OCI-LY1 (cell line): ENCODE measurements at regions not wholly inside any gene's neighbourhood (a gene's known extent, or its start where the extent isn't known, plus 50 kb on each side); places are given as distances from the start of the nearest gene placed in this dataset.

Experiments used
- H2AFZ ChIP-seq: fragments of 200-600 bp; sonication (generic), shearing (Covaris generic); 2 replicates; pipeline ENCODE4 v1.6.0; 2014; ENCODE audit warnings: antibody characterized with exemption, mild to moderate bottlenecking, low read length
- H3F3A ChIP-seq: fragments of 200-600 bp; sonication (generic), shearing (Covaris generic); 2 replicates; pipeline ENCODE4 v1.6.0; 2014; ENCODE audit warnings: mild to moderate bottlenecking, antibody characterized with exemption, low read length, moderate library complexity; ENCODE audit not compliant: insufficient read depth
- H3K27ac ChIP-seq: fragments of 200-600 bp; sonication (generic); 2 replicates; pipeline ENCODE4 v1.5.1; 2014; ENCODE audit warnings: low read length, mixed run types, mild to moderate bottlenecking, low read depth; ENCODE audit not compliant: poor library complexity, severe bottlenecking
- H3K27me3 ChIP-seq: fragments of 200-600 bp; sonication (generic); 2 replicates; pipeline ENCODE4 v1.6.0; 2014; ENCODE audit warnings: antibody characterized with exemption, mild to moderate bottlenecking, low read length, moderate library complexity; ENCODE audit not compliant: insufficient read depth
- H3K36me3 ChIP-seq: fragments of 200-600 bp; sonication (generic); 2 replicates; pipeline ENCODE4 v1.6.1; 2014; ENCODE audit warnings: mild to moderate bottlenecking, antibody characterized with exemption, low read length, moderate library complexity, mixed read lengths; ENCODE audit not compliant: insufficient read depth
- H3K4me1 ChIP-seq: fragments of 200-600 bp; sonication (generic); 2 replicates; pipeline ENCODE4 v1.5.1; 2014; ENCODE audit warnings: mild to moderate bottlenecking, low read length, moderate library complexity; ENCODE audit not compliant: insufficient read depth, severe bottlenecking
- H3K4me2 ChIP-seq: fragments of 200-600 bp; sonication (generic), shearing (Covaris generic); 2 replicates; pipeline ENCODE4 v1.6.1; 2014; ENCODE audit warnings: low read length
- H3K4me3 ChIP-seq: fragments of 200-600 bp; sonication (generic); 2 replicates; pipeline ENCODE4 v1.5.1; 2014; ENCODE audit warnings: low read length, low read depth, mild to moderate bottlenecking, mixed read lengths; ENCODE audit not compliant: poor library complexity, severe bottlenecking
- H3K79me2 ChIP-seq: fragments of 200-600 bp; shearing (Covaris generic); 2 replicates; pipeline ENCODE4 v1.6.1; 2016; ENCODE audit warnings: mixed run types, low read length, mixed read lengths; ENCODE audit not compliant: insufficient read depth
- H3K9ac ChIP-seq: fragments of 200-600 bp; sonication (generic), shearing (Covaris generic); 2 replicates; pipeline ENCODE4 v1.6.1; 2014; ENCODE audit warnings: mild to moderate bottlenecking, low read length, mixed read lengths
- H3K9me2 ChIP-seq: fragments of 200-600 bp; sonication (generic), shearing (Covaris generic); 2 replicates; pipeline ENCODE4 v1.6.1; 2014; ENCODE audit warnings: low read depth, mild to moderate bottlenecking, low read length, mixed read lengths
- H3K9me3 ChIP-seq: fragments of 200-600 bp; shearing (Covaris generic); 2 replicates; pipeline ENCODE4 v1.6.1; 2014; ENCODE audit warnings: low read length, mixed read lengths
- H4K20me1 ChIP-seq: fragments of 200-600 bp; sonication (generic), shearing (Covaris generic); 2 replicates; pipeline ENCODE4 v1.6.0; 2016; ENCODE audit warnings: mild to moderate bottlenecking, low read length; ENCODE audit not compliant: insufficient read depth
- CTCF ChIP-seq: fragments of 200-600 bp; sonication (generic), shearing (Covaris generic); IDR thresholded peaks from 2 replicates; pipeline ENCODE4 v1.5.1; 2017; ENCODE audit warnings: mild to moderate bottlenecking, antibody characterized with exemption, low read length, moderate library complexity, mixed read lengths
- EZH2 ChIP-seq: fragments of 200-600 bp; sonication (generic), shearing (Covaris generic); IDR thresholded peaks from 2 replicates; pipeline ENCODE4 v1.8.0; 2017; ENCODE audit warnings: borderline replicate concordance, mixed run types, mild to moderate bottlenecking, antibody characterized with exemption, low read length, moderate library complexity, mixed read lengths

- Histone ChIP-seq H3K4me2 (no peak overlapping the region), H3K79me2 (no peaks in the 10 kb centered on the region), H3K36me3 (no peaks in the 10 kb centered on the region), H3F3A (no peaks in the 10 kb centered on the region), H3K4me1 (no peaks in the 10 kb centered on the region), H4K20me1 (no peaks in the 10 kb centered on the region), H3K9me2 (no peaks in the 10 kb centered on the region), H3K27me3 (no peaks in the 10 kb centered on the region), H3K4me3 (no peak overlapping the region), H3K9me3 (no peaks in the 10 kb centered on the region), H2AFZ (no peak overlapping the region), H3K9ac (no peak overlapping the region), H3K27ac (no peak overlapping the region)
- TF ChIP-seq CTCF, result no peak
- TF ChIP-seq EZH2, result no peak
Observed at GRCh38 chr2:121151311-121152109, 133.5 kb downstream of the TFCP2L1 start.

GRCh38 chr2:121152861-121153260 is 132.1 kb downstream of the TFCP2L1 start:
- peaks cover 4% of the 10 kb centered on the region; the same call in 1 of the 2 replicates for H3K9me3 ChIP-seq
- no peak overlapping the region for H2AFZ ChIP-seq
- H3K36me3 ChIP-seq, result no peaks in the 10 kb centered on the region
- H3K9ac ChIP-seq, result no peak overlapping the region
- TF ChIP-seq CTCF, result no peak
- TF ChIP-seq EZH2, result no peak
- no peaks in the 10 kb centered on the region; the same call in 1 of the 2 replicates for H3K27me3 ChIP-seq
- no peaks in the 10 kb centered on the region for H3K79me2 ChIP-seq
- no peak overlapping the region for H3K4me3 ChIP-seq
- H4K20me1 ChIP-seq, result no peaks in the 10 kb centered on the region
- no peak overlapping the region for H3K27ac ChIP-seq
- H3F3A ChIP-seq, result no peaks in the 10 kb centered on the region
- no peaks in the 10 kb centered on the region for H3K4me1 ChIP-seq
- no peaks in the 10 kb centered on the region for H3K9me2 ChIP-seq
- H3K4me2 ChIP-seq, result no peak overlapping the region

- no peaks in the 10 kb centered on the region for H3K9me2 ChIP-seq
- H2AFZ ChIP-seq, result no peak overlapping the region
- H3K4me2 ChIP-seq, result no peak overlapping the region
- H3K79me2 ChIP-seq, result no peaks in the 10 kb centered on the region
- H3K36me3 ChIP-seq, result no peaks in the 10 kb centered on the region
- no peaks in the 10 kb centered on the region for H3F3A ChIP-seq
- H3K9me3 ChIP-seq, result peaks cover 6% of the 10 kb centered on the region; the same call in 1 of the 2 replicates
- no peak overlapping the region for H3K27ac ChIP-seq
- H3K27me3 ChIP-seq, result no peaks in the 10 kb centered on the region; the same call in 1 of the 2 replicates
- H3K4me3 ChIP-seq, result no peak overlapping the region
- no peak overlapping the region for H3K9ac ChIP-seq
- TF ChIP-seq CTCF (no peak), EZH2 (no peak)
- no peaks in the 10 kb centered on the region for H4K20me1 ChIP-seq
- H3K4me1 ChIP-seq, result no peaks in the 10 kb centered on the region
Observed at GRCh38 chr2:121153516-121153915, 131.5 kb downstream of the TFCP2L1 start.
